IMR-90 (cell line): ENCODE measurements at regions not wholly inside any gene's neighbourhood (a gene's known extent, or its start where the extent isn't known, plus 50 kb on each side); places are given as distances from the start of the nearest gene placed in this dataset.

Source experiments
- ATAC-seq: fragments of 200-7000 bp; cut with Tn5 transposase; 2 replicates; pipeline ENCODE4 v1.9.1; 2020; ENCODE audit warnings: low read depth, mild to moderate bottlenecking, moderate library complexity
- BruUV-seq: library from RNA; stranded (reverse); fragments of 400-500 nt; replicated peaks from 2 replicates; lab custom pipeline; 2021; lab: Mats Ljungman, UMichigan
- CTCF ChIA-PET: fragments of 300-600 bp; formaldehyde crosslinking; extraction: SDS; loops from one replicate; lab custom pipeline; 2021; ENCODE audit warnings: antibody characterized with exemption; lab: Yijun Ruan, JAX
- POLR2A ChIA-PET: fragments of 300-600 bp; sonication (Branson Sonifier 250); formaldehyde crosslinking; loops from one replicate; lab custom pipeline; 2022; ENCODE audit warnings: antibody characterized with exemption; ENCODE audit not compliant: unreplicated experiment; lab: Charles Lee
- DNase-seq: peaks from one replicate; pipeline ENCODE4 v3.0.0; 2013
- H2AFZ ChIP-seq: replicated peaks from 2 replicates; pipeline ENCODE3; 2013; ENCODE audit warnings: low read length, mild to moderate bottlenecking; ENCODE audit not compliant: poor library complexity
- H2AK5ac ChIP-seq: 2 replicates; pipeline ENCODE4 v1.6.1; 2013; ENCODE audit warnings: low read depth, low read length, inconsistent platforms
- H2AK9ac ChIP-seq: replicated peaks from 2 replicates; pipeline ENCODE3; 2013; ENCODE audit warnings: mild to moderate bottlenecking, low read depth, low read length, moderate library complexity; ENCODE audit not compliant: poor library complexity
- H2BK120ac ChIP-seq: 2 replicates; pipeline ENCODE4 v1.6.1; 2013; ENCODE audit warnings: low read depth, low read length, inconsistent platforms
- H2BK15ac ChIP-seq: 3 replicates; pipeline ENCODE4 v1.6.1; 2013; ENCODE audit warnings: low read depth, low read length, inconsistent platforms
- H2BK20ac ChIP-seq: 2 replicates; pipeline ENCODE4 v1.6.1; 2013; ENCODE audit warnings: low read depth, mild to moderate bottlenecking, inconsistent platforms, low read length, moderate library complexity
- H2BK5ac ChIP-seq: 2 replicates; pipeline ENCODE4 v1.6.1; 2013; ENCODE audit warnings: mild to moderate bottlenecking, low read depth, low read length, inconsistent platforms; ENCODE audit not compliant: poor library complexity, severe bottlenecking
- H3K14ac ChIP-seq: replicated peaks from 2 replicates; pipeline ENCODE4 v1.6.1; 2013; ENCODE audit warnings: low read depth, low read length, inconsistent platforms
- H3K18ac ChIP-seq: 2 replicates; pipeline ENCODE4 v1.6.1; 2013; ENCODE audit warnings: low read depth, low read length, control low read depth
- H3K23ac ChIP-seq: 2 replicates; pipeline ENCODE4 v1.6.1; 2013; ENCODE audit warnings: low read depth, low read length, inconsistent platforms
- H3K27ac ChIP-seq: 2 replicates; pipeline ENCODE4 v1.5.1; 2013; ENCODE audit warnings: mild to moderate bottlenecking, control low read depth, low read length; ENCODE audit not compliant: insufficient read depth
- H3K27me3 ChIP-seq: 2 replicates; pipeline ENCODE4 v1.6.1; 2013; ENCODE audit warnings: low read length; ENCODE audit not compliant: control insufficient read depth, insufficient read depth
- H3K36me3 ChIP-seq: 2 replicates; pipeline ENCODE4 v1.6.1; 2013; ENCODE audit warnings: low read length, mixed read lengths; ENCODE audit not compliant: control insufficient read depth, insufficient read depth
- H3K4ac ChIP-seq: 2 replicates; pipeline ENCODE4 v1.6.1; 2013; ENCODE audit warnings: low read depth, low read length, inconsistent platforms
- H3K4me1 ChIP-seq: 2 replicates; pipeline ENCODE4 v1.6.1; 2013; ENCODE audit warnings: low read length, mixed read lengths; ENCODE audit not compliant: control insufficient read depth, insufficient read depth
- H3K4me2 ChIP-seq: 2 replicates; pipeline ENCODE4 v1.6.1; 2013; ENCODE audit warnings: low read depth, mild to moderate bottlenecking, control low read depth, low read length, moderate library complexity
- H3K4me3 ChIP-seq: 2 replicates; pipeline ENCODE4 v1.5.1; 2013; ENCODE audit warnings: low read depth, mild to moderate bottlenecking, control low read depth, low read length, moderate library complexity; ENCODE audit not compliant: insufficient read depth
- H3K56ac ChIP-seq: 2 replicates; pipeline ENCODE4 v1.6.1; 2013; ENCODE audit warnings: low read length, inconsistent platforms; ENCODE audit not compliant: insufficient read depth; ENCODE audit errors: extremely low read depth
- H3K79me1 ChIP-seq, 2 experiments: 2 replicates each; pipeline ENCODE4 v1.6.1; 2013; ENCODE audit warnings: low read length in 2 of 2, inconsistent platforms in 1 of 2, low read depth in 1 of 2
- H3K9ac ChIP-seq: 2 replicates; pipeline ENCODE4 v1.6.1; 2013; ENCODE audit warnings: low read depth, low read length, control low read depth
- H3K9me1 ChIP-seq: 2 replicates; pipeline ENCODE4 v1.6.1; 2013; ENCODE audit warnings: low read length, inconsistent platforms; ENCODE audit not compliant: insufficient read depth
- H3K9me3 ChIP-seq: 2 replicates; pipeline ENCODE4 v1.6.1; 2013; ENCODE audit warnings: low read length; ENCODE audit not compliant: control insufficient read depth, insufficient read depth
- H4K20me1 ChIP-seq: 2 replicates; pipeline ENCODE4 v1.6.1; 2013; ENCODE audit warnings: low read length, inconsistent platforms; ENCODE audit not compliant: insufficient read depth
- H4K5ac ChIP-seq: 2 replicates; pipeline ENCODE4 v1.6.1; 2013; ENCODE audit warnings: mild to moderate bottlenecking, low read depth, low read length, control low read depth
- H4K8ac ChIP-seq, 2 experiments: 2 replicates each; pipeline ENCODE4 v1.6.1; 2013; ENCODE audit warnings: low read depth in 2 of 2, low read length in 2 of 2, control low read depth in 1 of 2, inconsistent platforms in 1 of 2
- H4K91ac ChIP-seq: 2 replicates; pipeline ENCODE4 v1.6.1; 2013; ENCODE audit warnings: low read depth, low read length, inconsistent platforms; ENCODE audit not compliant: insufficient read depth
- BHLHE40 ChIP-seq: fragments of 150-350 bp; IDR thresholded peaks from 2 replicates; pipeline ENCODE4 v1.6.1; 2016; ENCODE audit warnings: mild to moderate bottlenecking, low read depth, low read length
- CEBPB ChIP-seq: IDR thresholded peaks from 2 replicates; pipeline ENCODE4 v1.6.1; 2012; ENCODE audit warnings: low read depth, low read length, improper control_type of control experiment
- CHD1 ChIP-seq: IDR thresholded peaks from 2 replicates; pipeline ENCODE4 v1.6.1; 2012; ENCODE audit warnings: low read depth, low read length, improper control_type of control experiment
- CTCF ChIP-seq: conservative IDR thresholded peaks from 2 replicates; pipeline ENCODE4 v1.5.1; 2012; ENCODE audit warnings: mild to moderate bottlenecking, low read depth, low read length, improper control_type of control experiment
- ELK1 ChIP-seq: fragments of 150-350 bp; IDR thresholded peaks from 2 replicates; pipeline ENCODE4 v1.6.1; 2016; ENCODE audit warnings: low read depth, mild to moderate bottlenecking, low read length, moderate library complexity, borderline replicate concordance
- FOS ChIP-seq: fragments of 150-350 bp; IDR thresholded peaks from 2 replicates; pipeline ENCODE4 v1.6.1; 2016; ENCODE audit warnings: low read depth, low read length
- MAFK ChIP-seq: IDR thresholded peaks from 2 replicates; pipeline ENCODE4 v1.6.1; 2012; ENCODE audit warnings: low read depth, low read length, improper control_type of control experiment
- MAZ ChIP-seq: IDR thresholded peaks from 2 replicates; pipeline ENCODE4 v1.6.1; 2012; ENCODE audit warnings: low read depth, mild to moderate bottlenecking, low read length, improper control_type of control experiment, moderate library complexity, borderline replicate concordance
- MXI1 ChIP-seq: IDR thresholded peaks from 2 replicates; pipeline ENCODE4 v1.6.1; 2012; ENCODE audit warnings: low read depth, mild to moderate bottlenecking, low read length, moderate library complexity, borderline replicate concordance
- RAD21 ChIP-seq: IDR thresholded peaks from 2 replicates; pipeline ENCODE4 v1.6.1; 2012; ENCODE audit warnings: low read length, improper control_type of control experiment
- RCOR1 ChIP-seq: IDR thresholded peaks from 2 replicates; pipeline ENCODE4 v1.6.1; 2012; ENCODE audit warnings: mild to moderate bottlenecking, low read length, improper control_type of control experiment; ENCODE audit not compliant: insufficient replicate concordance
- RFX5 ChIP-seq: IDR thresholded peaks from 2 replicates; pipeline ENCODE4 v1.8.0; 2012; ENCODE audit warnings: low read depth, mild to moderate bottlenecking, low read length, moderate library complexity
- SMC3 ChIP-seq: fragments of 150-350 bp; IDR thresholded peaks from 2 replicates; pipeline ENCODE4 v1.6.1; 2016; ENCODE audit warnings: low read depth, mild to moderate bottlenecking, antibody characterized with exemption, low read length, moderate library complexity
- USF2 ChIP-seq: fragments of 150-350 bp; IDR thresholded peaks from 2 replicates; pipeline ENCODE4 v1.6.1; 2017; ENCODE audit warnings: mild to moderate bottlenecking, antibody characterized with exemption, low read length, low read depth
- whole genome bisulfite sequencing, 2 experiments: methylation state at CpG; one replicate each; pipeline versions ENCODE4 v1.1.5 to v1.1.7; 2013; ENCODE audit warnings: missing lambda C conversion rate in 2 of 2; ENCODE audit not compliant: insufficient read length in 1 of 2; ENCODE audit errors: extremely low coverage in 2 of 2; 5-methylcytosine and 5-hydroxymethylcytosine counted together
- dilution Hi-C: fragments of 300-500 bp; cut with HindIII; formaldehyde crosslinking; loops from one replicate; pipeline ENCODE4 v1.14.3; 2018; ENCODE audit warnings: low sequenced_read_pairs; ENCODE audit not compliant: unreplicated experiment
- in situ Hi-C: fragments of 300-500 bp; cut with MboI; formaldehyde crosslinking; loops from 3 replicates; pipeline ENCODE4 v1.14.3; 2019; ENCODE audit warnings: low sequenced_read_pairs, inconsistent platforms, mixed read lengths
- intact Hi-C: fragments of 100-400 bp; cut with micrococcal nuclease; formaldehyde crosslinking; loops from 2 replicates; pipeline ENCODE4 v1.10.0; 2022

GRCh38 chr2:76572981-76573380, 862.3 kb upstream of the GCFC2 start:
- Histone ChIP-seq H3K27me3 (no peaks in the 10 kb centered on the region), H3K4me3 (no peak overlapping the region), H3K56ac (no peak overlapping the region), H2AK5ac (no peak overlapping the region), H4K20me1 (no peaks in the 10 kb centered on the region), H3K23ac (no peak overlapping the region), H2BK15ac (no peak overlapping the region), H4K5ac (no peak overlapping the region), H3K9ac (no peak overlapping the region), H3K4me2 (no peak overlapping the region), H3K4me1 (no peaks in the 10 kb centered on the region), H3K9me3 (no peaks in the 10 kb centered on the region), H3K27ac (no peak overlapping the region), H3K36me3 (no peaks in the 10 kb centered on the region), H2BK5ac (no peak overlapping the region), H3K9me1 (no peaks in the 10 kb centered on the region), H4K8ac (no peak overlapping the region), H2AFZ (no peak overlapping the region), H2BK20ac (no peak overlapping the region), H4K91ac (no peak overlapping the region), H3K14ac (no peak overlapping the region), H2BK120ac (no peak overlapping the region), H3K4ac (no peak overlapping the region), H3K18ac (no peak overlapping the region), H2AK9ac (no peak overlapping the region), H3K79me1 (no peaks in the 10 kb centered on the region)
- whole genome bisulfite sequencing, 2 experiments: no CpG with 5 or more reads among the region's 2 CpGs
- ATAC-seq: no peak
- dilution Hi-C loops: no loop called here
- TF ChIP-seq BHLHE40 (no peak), MAZ (no peak), RCOR1 (no peak), ELK1 (no peak), CEBPB (no peak), RFX5 (no peak), MAFK (no peak), CTCF (no peak), USF2 (no peak), FOS (no peak), RAD21 (no peak), SMC3 (no peak), MXI1 (no peak), CHD1 (no peak)
- ChIA-PET POLR2A (no interaction called here), CTCF (no interaction called here)
- no TSS peak for BruUV-seq
- DNase-seq: no peak
- in situ Hi-C loops: no loop called here
- intact Hi-C loops: no loop called here
